Breast epithelium (tissue), 3 donors: ENCODE measurements at regions not wholly inside any gene's neighbourhood (a gene's known extent, or its start where the extent isn't known, plus 50 kb on each side); places are given as distances from the start of the nearest gene placed in this dataset.

Source experiments
- CTCF ChIP-seq, 3 donors: fragments of 450-650 bp; IDR thresholded peaks; one replicate each; pipeline ENCODE4 v1.5.1; 2016 to 2017; ENCODE audit warnings: antibody characterized with exemption in 3 of 3, mild to moderate bottlenecking in 3 of 3, moderate library complexity in 3 of 3
- POLR2AphosphoS5 ChIP-seq, 3 donors: sonication (generic); formaldehyde crosslinking; IDR thresholded peaks; one replicate each; pipeline ENCODE4 v1.6.1; 2017; ENCODE audit warnings: antibody characterized with exemption in 3 of 3

GRCh38 chr6:68364271-68364805 lies 270.7 kb upstream of the ADGRB3 start:
- no peak for TF ChIP-seq POLR2AphosphoS5 (IDR thresholded peaks at IDR 0.05)
- TF ChIP-seq CTCF (IDR thresholded peaks at IDR 0.05), result no peak
